ENCODE measurements at regions not wholly inside any gene's neighbourhood (a gene's known extent, or its start where the extent isn't known, plus 50 kb on each side); places are given as distances from the start of the nearest gene placed in this dataset.

GRCh38 chr13:62933809-62934208 lies 1518.2 kb upstream of the PCDH20 start:
- no peak for TF ChIP-seq CTCF (IDR thresholded peaks at IDR 0.05 in 2 of 3, conservative IDR thresholded peaks at IDR 0.05 in 1 of 3; ENCODE audit: borderline replicate concordance in 1 of 3, insufficient read depth in 1 of 3, low read depth in 2 of 3, low read length in 2 of 3)
- TF ChIP-seq EZH2phosphoT487 (IDR thresholded peaks at IDR 0.05; ENCODE audit: borderline replicate concordance): no peak
- TF ChIP-seq POLR2AphosphoS5 (IDR thresholded peaks at IDR 0.05; ENCODE audit: low read depth, low read length): no peak
- no peak for TF ChIP-seq RAD21 (IDR thresholded peaks at IDR 0.05; ENCODE audit: low read depth)

All from HCT116 (cell line).